DND-41 (cell line): ENCODE measurements at regions not wholly inside any gene's neighbourhood (a gene's known extent, or its start where the extent isn't known, plus 50 kb on each side); places are given as distances from the start of the nearest gene placed in this dataset.

Experiments used
- CTCF ChIP-seq: IDR thresholded peaks from 2 replicates; pipeline ENCODE4 v1.5.1; 2012; ENCODE audit warnings: borderline replicate concordance, low read length, moderate library complexity, mild to moderate bottlenecking; ENCODE audit not compliant: poor library complexity, severe bottlenecking; ENCODE audit errors: extremely low read depth
- EZH2 ChIP-seq: IDR thresholded peaks from 3 replicates; pipeline ENCODE4 v1.6.1; 2012; ENCODE audit warnings: borderline replicate concordance, low read depth, mild to moderate bottlenecking, moderate library complexity, low read length, inconsistent platforms; ENCODE audit not compliant: severe bottlenecking

GRCh38 chr5:174421408-174421805, 303.0 kb upstream of the MSX2 start:
- TF ChIP-seq CTCF (no peak), EZH2 (no peak)
